ENCODE measurements at regions not wholly inside any gene's neighbourhood (a gene's known extent, or its start where the extent isn't known, plus 50 kb on each side); places are given as distances from the start of the nearest gene placed in this dataset.

DNA sequence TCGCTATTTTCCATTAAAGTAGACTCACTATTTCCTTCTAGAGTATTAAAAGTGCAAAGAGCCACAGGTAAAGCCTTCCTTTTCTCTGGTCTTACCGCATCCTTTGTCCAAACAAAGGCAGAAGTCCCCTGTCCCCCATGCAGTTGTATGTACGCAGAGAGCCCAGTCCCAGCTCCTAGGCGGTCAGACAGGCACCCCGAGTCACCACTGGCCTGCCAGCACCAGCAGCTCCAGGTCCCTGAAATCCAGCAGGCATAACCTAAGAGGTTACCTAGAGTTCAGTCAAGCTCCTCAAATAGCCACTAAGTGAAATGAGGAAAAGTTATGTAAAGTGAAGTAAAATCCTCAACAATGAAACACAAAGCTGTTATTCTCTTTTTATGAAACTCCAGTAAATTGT, 60.4 kb upstream of the TWIST2 start:
- ChIA-PET POLR2A (no interaction called here), CTCF (interaction anchor here (0.6 to 3.2 kb wide), 8 partner anchors 9 to 536 kb away, joined by 3 to 13 read pairs (median 3); no protein-coding TSS in a partner anchor)
- TF ChIP-seq SMC3 (IDR thresholded peaks at IDR 0.05) = no peak
- TF ChIP-seq, protein P1, sequence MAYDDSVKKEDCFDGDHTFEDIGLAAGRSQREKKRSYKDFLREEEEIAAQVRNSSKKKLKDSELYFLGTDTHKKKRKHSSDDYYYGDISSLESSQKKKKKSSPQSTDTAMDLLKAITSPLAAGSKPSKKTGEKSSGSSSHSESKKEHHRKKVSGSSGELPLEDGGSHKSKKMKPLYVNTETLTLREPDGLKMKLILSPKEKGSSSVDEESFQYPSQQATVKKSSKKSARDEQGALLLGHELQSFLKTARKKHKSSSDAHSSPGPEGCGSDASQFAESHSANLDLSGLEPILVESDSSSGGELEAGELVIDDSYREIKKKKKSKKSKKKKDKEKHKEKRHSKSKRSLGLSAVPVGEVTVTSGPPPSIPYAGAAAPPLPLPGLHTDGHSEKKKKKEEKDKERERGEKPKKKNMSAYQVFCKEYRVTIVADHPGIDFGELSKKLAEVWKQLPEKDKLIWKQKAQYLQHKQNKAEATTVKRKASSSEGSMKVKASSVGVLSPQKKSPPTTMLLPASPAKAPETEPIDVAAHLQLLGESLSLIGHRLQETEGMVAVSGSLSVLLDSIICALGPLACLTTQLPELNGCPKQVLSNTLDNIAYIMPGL (CRISPR knock-in tag; IDR thresholded peaks at IDR 0.05; ENCODE audit: borderline replicate concordance) = no peak
- TF ChIP-seq RFX5 (IDR thresholded peaks at IDR 0.05) = no peak
- no peak for TF ChIP-seq USF2 (IDR thresholded peaks at IDR 0.05)
- no peak for TF ChIP-seq RNF2 (IDR thresholded peaks at IDR 0.05; ENCODE audit: borderline replicate concordance, low read depth)
- TF ChIP-seq EHF (CRISPR knock-in tag; IDR thresholded peaks at IDR 0.05) = no peak
- TF ChIP-seq KDM1A (IDR thresholded peaks at IDR 0.05; ENCODE audit: low read depth) = no peak
- TF ChIP-seq CBX8 (IDR thresholded peaks at IDR 0.05) = no peak
- no peak for TF ChIP-seq HEYL (CRISPR knock-in tag; IDR thresholded peaks at IDR 0.05)
- TF ChIP-seq RCOR1 (IDR thresholded peaks at IDR 0.05; ENCODE audit: low read depth, low read length) = no peak
- 87% methylated on average over 5 of the region's 5 CpGs for WGBS (ENCODE audit: missing lambda C conversion rate)
- Histone ChIP-seq H3K9me3 (no peaks in the 10 kb centered on the region), H3K4me2 (no peak overlapping the region), H3K27ac (no peak overlapping the region), H3K4me3 (no peak overlapping the region), H3K4me1 (peaks cover 9% of the 10 kb centered on the region; the same call in 2 of the 3 replicates)
- FAIRE-seq (no peak), DNase-seq (ENCODE audit: low read depth in 1 of 2, low spot score in 1 of 2) (no peak), ATAC-seq (no peak)

- no peak for DNase-seq (ENCODE audit: low read depth in 1 of 2, low spot score in 1 of 2)
- 95% methylated on average over 8 of the region's 8 CpGs for WGBS (ENCODE audit: missing lambda C conversion rate)
- no peak overlapping the region for H3K27ac ChIP-seq
- FAIRE-seq = no peak
- ATAC-seq = no peak
- no peaks in the 10 kb centered on the region for H3K9me3 ChIP-seq
- TF ChIP-seq NFE2L2 (conservative IDR thresholded peaks at IDR 0.05; ENCODE audit: low read length) (no peak), CHD2 (IDR thresholded peaks at IDR 0.05; ENCODE audit: low read length, partially characterized antibody) (no peak), HDAC2 (IDR thresholded peaks at IDR 0.05) (no peak), JUN (IDR thresholded peaks at IDR 0.05) (no peak), RAD21 (conservative IDR thresholded peaks at IDR 0.05 in 1 of 2, IDR thresholded peaks at IDR 0.05 in 1 of 2) (no peak), FOXS1 (CRISPR knock-in tag; IDR thresholded peaks at IDR 0.05) (no peak), MAFK (IDR thresholded peaks at IDR 0.05; ENCODE audit: partially characterized antibody) (no peak), RCOR1 (IDR thresholded peaks at IDR 0.05; ENCODE audit: low read depth, low read length) (no peak), CBX8 (IDR thresholded peaks at IDR 0.05) (no peak), MAZ (IDR thresholded peaks at IDR 0.05; ENCODE audit: borderline replicate concordance, low read depth, low read length) (no peak), POLR2A (IDR thresholded peaks at IDR 0.05; ENCODE audit: low read length) (no peak)
- TF ChIP-seq, protein P2, sequence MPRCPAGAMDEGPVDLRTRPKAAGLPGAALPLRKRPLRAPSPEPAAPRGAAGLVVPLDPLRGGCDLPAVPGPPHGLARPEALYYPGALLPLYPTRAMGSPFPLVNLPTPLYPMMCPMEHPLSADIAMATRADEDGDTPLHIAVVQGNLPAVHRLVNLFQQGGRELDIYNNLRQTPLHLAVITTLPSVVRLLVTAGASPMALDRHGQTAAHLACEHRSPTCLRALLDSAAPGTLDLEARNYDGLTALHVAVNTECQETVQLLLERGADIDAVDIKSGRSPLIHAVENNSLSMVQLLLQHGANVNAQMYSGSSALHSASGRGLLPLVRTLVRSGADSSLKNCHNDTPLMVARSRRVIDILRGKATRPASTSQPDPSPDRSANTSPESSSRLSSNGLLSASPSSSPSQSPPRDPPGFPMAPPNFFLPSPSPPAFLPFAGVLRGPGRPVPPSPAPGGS (IDR thresholded peaks at IDR 0.05) = no peak
- H3K4me1 ChIP-seq = peaks cover 9% of the 10 kb centered on the region; the same call in 2 of the 3 replicates
- POLR2A ChIA-PET = no interaction called here
- H3K4me2 ChIP-seq = no peak overlapping the region
- CTCF ChIA-PET = interaction anchor here (0.6 to 1.1 kb wide), 3 partner anchors 97 to 432 kb away, joined by 3 read pairs; no protein-coding TSS in a partner anchor
- H3K4me3 ChIP-seq = no peak overlapping the region
Observed at GRCh38 chr2:238789317-238789806, 58.5 kb upstream of the TWIST2 start.

- TF ChIP-seq SMC3 (IDR thresholded peaks at IDR 0.05) (no peak), MAX (IDR thresholded peaks at IDR 0.05) (no peak), HEYL (CRISPR knock-in tag; IDR thresholded peaks at IDR 0.05) (no peak), HOXB13 (CRISPR knock-in tag; IDR thresholded peaks at IDR 0.05; ENCODE audit: low read depth) (no peak), JUNB (IDR thresholded peaks at IDR 0.05) (no peak), RARB (CRISPR knock-in tag; IDR thresholded peaks at IDR 0.05) (no peak), SREBF2 (IDR thresholded peaks at IDR 0.05) (no peak)
- FAIRE-seq (no peak), DNase-seq (ENCODE audit: low read depth in 1 of 2, low spot score in 1 of 2) (no peak), ATAC-seq (no peak)
- Histone ChIP-seq H3K9me3 (no peaks in the 10 kb centered on the region), H3K4me1 (peaks cover 2% of the 10 kb centered on the region; the same call in 1 of the 3 replicates), H3K4me3 (no peak overlapping the region), H3K4me2 (no peak overlapping the region), H3K27ac (no peak overlapping the region)
- 76% methylated on average over 16 of the region's 16 CpGs for WGBS (ENCODE audit: missing lambda C conversion rate)
- POLR2A ChIA-PET = no interaction called here
- CTCF ChIA-PET = interaction anchor here (0.7 kb wide), 1 partner anchor 433 kb away, joined by 3 read pairs; no protein-coding TSS in a partner anchor
Observed at GRCh38 chr2:238790126-238790832, 57.6 kb upstream of the TWIST2 start.

Data from A549 (cell line).